Osteoblast (primary cell): ENCODE measurements at regions not wholly inside any gene's neighbourhood (a gene's known extent, or its start where the extent isn't known, plus 50 kb on each side); places are given as distances from the start of the nearest gene placed in this dataset.

Experiments
- DNase-seq: peaks from one replicate; pipeline ENCODE4 v3.0.0; 2011; ENCODE audit warnings: low spot score, mixed read lengths; ENCODE audit not compliant: insufficient read length; ENCODE audit errors: missing footprints
- H2AFZ ChIP-seq: 2 replicates; pipeline ENCODE4 v1.6.0; 2011; ENCODE audit warnings: mild to moderate bottlenecking, low read length
- H3K27ac ChIP-seq: 2 replicates; pipeline ENCODE4 v1.5.1; 2011; ENCODE audit warnings: mild to moderate bottlenecking, low read depth, low read length, moderate library complexity
- H3K27me3 ChIP-seq: 2 replicates; pipeline ENCODE4 v1.6.0; 2012; ENCODE audit warnings: mild to moderate bottlenecking, control low read depth, inconsistent platforms, low read length, moderate library complexity; ENCODE audit not compliant: insufficient read depth
- H3K36me3 ChIP-seq: 2 replicates; pipeline ENCODE4 v1.5.1; 2011; ENCODE audit warnings: mild to moderate bottlenecking, low read length, control low read depth, moderate library complexity; ENCODE audit not compliant: insufficient read depth
- H3K4me1 ChIP-seq: 2 replicates; pipeline ENCODE4 v1.5.1; 2011; ENCODE audit warnings: mild to moderate bottlenecking, low read length, control low read depth, moderate library complexity; ENCODE audit not compliant: insufficient read depth
- H3K4me2 ChIP-seq: 2 replicates; pipeline ENCODE4 v1.6.0; 2011; ENCODE audit warnings: mild to moderate bottlenecking, low read length; ENCODE audit not compliant: insufficient read depth
- H3K4me3 ChIP-seq: fragments of 200-600 bp; sonication (generic); 3 replicates; pipeline ENCODE4 v1.5.1; 2012; ENCODE audit warnings: mild to moderate bottlenecking, low read length, inconsistent platforms; ENCODE audit not compliant: insufficient read depth
- H3K79me2 ChIP-seq: 2 replicates; pipeline ENCODE4 v1.6.0; 2012; ENCODE audit warnings: mild to moderate bottlenecking, low read length, control low read depth, inconsistent platforms; ENCODE audit not compliant: insufficient read depth
- H3K9me3 ChIP-seq: 2 replicates; pipeline ENCODE4 v1.5.1; 2011; ENCODE audit warnings: low read depth, low read length, control low read depth
- H4K20me1 ChIP-seq: 2 replicates; pipeline ENCODE4 v1.6.0; 2012; ENCODE audit warnings: mild to moderate bottlenecking, low read length, control low read depth; ENCODE audit not compliant: insufficient read depth
- TF ChIP-seq, protein P1 (sequence below): IDR thresholded peaks from 2 replicates; pipeline ENCODE4 v1.5.1; 2011; ENCODE audit warnings: mild to moderate bottlenecking, low read depth, low read length, moderate library complexity; ENCODE audit errors: extremely low read depth

GRCh38 chr2:226583715-226584114, 215.9 kb downstream of the IRS1 start:
- TF ChIP-seq, protein P1, sequence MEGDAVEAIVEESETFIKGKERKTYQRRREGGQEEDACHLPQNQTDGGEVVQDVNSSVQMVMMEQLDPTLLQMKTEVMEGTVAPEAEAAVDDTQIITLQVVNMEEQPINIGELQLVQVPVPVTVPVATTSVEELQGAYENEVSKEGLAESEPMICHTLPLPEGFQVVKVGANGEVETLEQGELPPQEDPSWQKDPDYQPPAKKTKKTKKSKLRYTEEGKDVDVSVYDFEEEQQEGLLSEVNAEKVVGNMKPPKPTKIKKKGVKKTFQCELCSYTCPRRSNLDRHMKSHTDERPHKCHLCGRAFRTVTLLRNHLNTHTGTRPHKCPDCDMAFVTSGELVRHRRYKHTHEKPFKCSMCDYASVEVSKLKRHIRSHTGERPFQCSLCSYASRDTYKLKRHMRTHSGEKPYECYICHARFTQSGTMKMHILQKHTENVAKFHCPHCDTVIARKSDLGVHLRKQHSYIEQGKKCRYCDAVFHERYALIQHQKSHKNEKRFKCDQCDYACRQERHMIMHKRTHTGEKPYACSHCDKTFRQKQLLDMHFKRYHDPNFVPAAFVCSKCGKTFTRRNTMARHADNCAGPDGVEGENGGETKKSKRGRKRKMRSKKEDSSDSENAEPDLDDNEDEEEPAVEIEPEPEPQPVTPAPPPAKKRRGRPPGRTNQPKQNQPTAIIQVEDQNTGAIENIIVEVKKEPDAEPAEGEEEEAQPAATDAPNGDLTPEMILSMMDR, result no peak
- Histone ChIP-seq H3K27ac (peak overlapping the region; percentile 56), H3K4me3 (no peak overlapping the region), H3K4me2 (peak overlapping the region; percentile 57), H3K79me2 (no peaks in the 10 kb centered on the region), H3K36me3 (no peaks in the 10 kb centered on the region), H3K4me1 (peaks cover 34% of the 10 kb centered on the region), H3K27me3 (no peaks in the 10 kb centered on the region), H2AFZ (no peak overlapping the region), H3K9me3 (no peaks in the 10 kb centered on the region), H4K20me1 (no peaks in the 10 kb centered on the region)
- peak; percentile 57 for DNase-seq

GRCh38 chr2:226581661-226582060, 218.0 kb downstream of the IRS1 start:
- no peak for DNase-seq
- no peaks in the 10 kb centered on the region for H4K20me1 ChIP-seq
- H3K4me1 ChIP-seq, result peaks cover 38% of the 10 kb centered on the region
- TF ChIP-seq, protein P1, result no peak
- no peak overlapping the region for H3K27ac ChIP-seq
- H3K4me2 ChIP-seq, result no peak overlapping the region
- H3K79me2 ChIP-seq, result no peaks in the 10 kb centered on the region
- H3K27me3 ChIP-seq, result no peaks in the 10 kb centered on the region
- no peak overlapping the region for H3K4me3 ChIP-seq
- H3K36me3 ChIP-seq, result no peaks in the 10 kb centered on the region
- peak overlapping the region; percentile 50 for H2AFZ ChIP-seq
- no peaks in the 10 kb centered on the region for H3K9me3 ChIP-seq

DNA sequence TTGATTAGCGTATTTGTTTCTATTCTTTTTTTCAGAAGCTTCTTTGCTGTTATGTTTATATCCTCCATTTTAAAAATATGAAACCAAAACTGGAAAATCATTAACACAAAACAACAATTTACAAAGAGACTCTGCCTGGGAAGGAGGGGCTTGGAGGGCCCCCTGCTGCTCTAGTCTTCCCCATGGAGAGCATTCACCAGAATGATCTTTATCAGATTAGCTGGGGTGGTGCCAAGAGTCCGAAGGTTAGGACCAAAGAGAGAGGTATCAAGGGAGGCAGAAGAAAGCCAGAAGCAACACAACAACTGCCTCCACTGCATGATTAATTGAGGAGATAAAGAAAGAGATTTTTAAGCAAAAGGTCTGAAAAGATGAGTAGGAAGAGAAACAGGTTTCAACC, 218.6 kb downstream of the IRS1 start:
- Histone ChIP-seq H2AFZ (peak overlapping the region; percentile 42), H3K27me3 (no peaks in the 10 kb centered on the region), H3K9me3 (no peaks in the 10 kb centered on the region), H3K4me3 (no peak overlapping the region), H3K36me3 (no peaks in the 10 kb centered on the region), H4K20me1 (no peaks in the 10 kb centered on the region), H3K79me2 (no peaks in the 10 kb centered on the region), H3K27ac (no peak overlapping the region), H3K4me1 (peaks cover 38% of the 10 kb centered on the region), H3K4me2 (no peak overlapping the region)
- no peak for DNase-seq
- TF ChIP-seq, protein P1, result no peak

DNA sequence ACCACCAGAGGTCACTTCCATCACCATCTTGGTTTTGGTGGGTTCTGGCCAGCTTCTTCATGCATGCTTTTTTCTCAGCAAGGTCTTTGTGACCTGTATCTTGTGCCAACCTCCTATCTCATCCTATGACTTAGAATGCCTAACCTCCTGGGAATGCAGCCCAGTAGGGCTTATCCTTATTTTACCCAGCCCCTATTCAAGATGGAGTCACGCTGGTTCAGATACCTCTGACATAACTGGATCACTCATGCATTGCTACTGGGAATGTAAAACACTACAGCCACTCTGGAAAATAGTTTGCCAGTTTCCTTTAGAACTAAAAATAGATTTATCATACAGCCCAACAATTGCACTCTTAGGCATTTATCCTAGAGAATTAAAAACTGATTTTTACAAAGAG, 219.2 kb downstream of the IRS1 start:
- H3K27ac ChIP-seq, result no peak overlapping the region
- H3K4me3 ChIP-seq, result no peak overlapping the region
- no peaks in the 10 kb centered on the region for H3K9me3 ChIP-seq
- no peak overlapping the region for H3K4me2 ChIP-seq
- no peaks in the 10 kb centered on the region for H3K27me3 ChIP-seq
- H3K4me1 ChIP-seq, result peaks cover 38% of the 10 kb centered on the region
- H3K79me2 ChIP-seq, result no peaks in the 10 kb centered on the region
- DNase-seq, result no peak
- no peak overlapping the region for H2AFZ ChIP-seq
- no peaks in the 10 kb centered on the region for H4K20me1 ChIP-seq
- H3K36me3 ChIP-seq, result no peaks in the 10 kb centered on the region
- TF ChIP-seq, protein P1, result no peak
